IMR-90 (cell line): ENCODE measurements at regions not wholly inside any gene's neighbourhood (a gene's known extent, or its start where the extent isn't known, plus 50 kb on each side); places are given as distances from the start of the nearest gene placed in this dataset.
A peak's percentile ranks its signal among the peaks of the same experiment; 100 is the strongest.

Experiments used
- BHLHE40 ChIP-seq: fragments of 150-350 bp; IDR thresholded peaks from 2 replicates; pipeline ENCODE4 v1.6.1; 2016; ENCODE audit warnings: mild to moderate bottlenecking, low read depth, low read length
- CHD1 ChIP-seq: IDR thresholded peaks from 2 replicates; pipeline ENCODE4 v1.6.1; 2012; ENCODE audit warnings: low read depth, low read length, improper control_type of control experiment
- MAFK ChIP-seq: IDR thresholded peaks from 2 replicates; pipeline ENCODE4 v1.6.1; 2012; ENCODE audit warnings: low read depth, low read length, improper control_type of control experiment
- MXI1 ChIP-seq: IDR thresholded peaks from 2 replicates; pipeline ENCODE4 v1.6.1; 2012; ENCODE audit warnings: low read depth, mild to moderate bottlenecking, low read length, moderate library complexity, borderline replicate concordance
- POLR2A ChIP-seq: IDR thresholded peaks from 2 replicates; pipeline ENCODE4 v1.6.1; 2012; ENCODE audit warnings: mild to moderate bottlenecking, low read depth, low read length
- RFX5 ChIP-seq: IDR thresholded peaks from 2 replicates; pipeline ENCODE4 v1.8.0; 2012; ENCODE audit warnings: low read depth, mild to moderate bottlenecking, low read length, moderate library complexity
- SMC3 ChIP-seq: fragments of 150-350 bp; IDR thresholded peaks from 2 replicates; pipeline ENCODE4 v1.6.1; 2016; ENCODE audit warnings: low read depth, mild to moderate bottlenecking, antibody characterized with exemption, low read length, moderate library complexity
- TF ChIP-seq, protein P1 (sequence below): conservative IDR thresholded peaks from 2 replicates; pipeline ENCODE4 v1.5.1; 2012; ENCODE audit warnings: mild to moderate bottlenecking, low read depth, low read length, improper control_type of control experiment

DNA sequence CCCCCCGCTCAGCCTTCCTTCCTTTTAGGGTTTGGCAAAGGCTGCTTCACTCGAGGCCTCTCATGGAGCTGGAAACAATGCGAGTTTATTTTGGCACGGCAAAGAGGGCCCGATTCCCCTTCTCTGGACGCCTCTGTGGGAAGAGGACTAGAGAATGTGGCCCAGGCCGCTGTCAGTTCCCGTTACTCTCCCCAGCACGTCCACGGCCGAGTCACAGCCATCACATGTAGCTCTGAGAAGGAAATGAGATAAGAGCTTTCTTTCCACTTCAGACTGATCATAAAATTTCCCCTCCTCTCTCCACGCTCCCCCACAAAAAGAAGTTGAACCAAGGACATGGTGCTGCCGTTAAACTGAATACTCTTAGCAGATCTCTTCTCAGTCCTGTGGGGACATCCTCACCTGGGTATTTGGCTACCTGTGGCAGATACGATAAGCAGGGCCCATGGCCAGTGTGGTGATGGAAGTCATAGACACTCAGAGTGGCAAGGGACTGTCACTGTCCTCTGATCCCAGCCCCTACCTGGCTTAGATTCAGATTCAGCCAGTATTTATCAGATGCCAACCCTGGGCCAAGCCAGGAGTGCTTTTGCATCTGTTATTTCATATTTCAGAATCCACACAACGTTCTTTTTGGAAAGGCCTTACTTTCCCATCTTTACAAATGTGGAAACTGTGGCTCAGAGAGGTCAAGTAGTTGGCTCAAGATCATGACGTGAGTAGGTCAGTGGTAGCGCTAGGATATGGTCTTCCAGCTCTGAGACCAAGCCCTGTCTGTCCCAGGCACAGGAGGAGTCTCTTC lies 101.2 kb downstream of the MCFD2 start:
- no peak for TF ChIP-seq POLR2A
- TF ChIP-seq BHLHE40: no peak
- TF ChIP-seq CHD1: no peak
- TF ChIP-seq, protein P1, sequence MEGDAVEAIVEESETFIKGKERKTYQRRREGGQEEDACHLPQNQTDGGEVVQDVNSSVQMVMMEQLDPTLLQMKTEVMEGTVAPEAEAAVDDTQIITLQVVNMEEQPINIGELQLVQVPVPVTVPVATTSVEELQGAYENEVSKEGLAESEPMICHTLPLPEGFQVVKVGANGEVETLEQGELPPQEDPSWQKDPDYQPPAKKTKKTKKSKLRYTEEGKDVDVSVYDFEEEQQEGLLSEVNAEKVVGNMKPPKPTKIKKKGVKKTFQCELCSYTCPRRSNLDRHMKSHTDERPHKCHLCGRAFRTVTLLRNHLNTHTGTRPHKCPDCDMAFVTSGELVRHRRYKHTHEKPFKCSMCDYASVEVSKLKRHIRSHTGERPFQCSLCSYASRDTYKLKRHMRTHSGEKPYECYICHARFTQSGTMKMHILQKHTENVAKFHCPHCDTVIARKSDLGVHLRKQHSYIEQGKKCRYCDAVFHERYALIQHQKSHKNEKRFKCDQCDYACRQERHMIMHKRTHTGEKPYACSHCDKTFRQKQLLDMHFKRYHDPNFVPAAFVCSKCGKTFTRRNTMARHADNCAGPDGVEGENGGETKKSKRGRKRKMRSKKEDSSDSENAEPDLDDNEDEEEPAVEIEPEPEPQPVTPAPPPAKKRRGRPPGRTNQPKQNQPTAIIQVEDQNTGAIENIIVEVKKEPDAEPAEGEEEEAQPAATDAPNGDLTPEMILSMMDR: no peak
- peak; percentile 12; the same call in 1 of the 2 replicates for TF ChIP-seq SMC3
- no peak for TF ChIP-seq MAFK
- TF ChIP-seq RFX5: no peak
- peak; percentile 40; the same call in 1 of the 2 replicates for TF ChIP-seq MXI1
